ENCODE measurements at regions not wholly inside any gene's neighbourhood (a gene's known extent, or its start where the extent isn't known, plus 50 kb on each side); places are given as distances from the start of the nearest gene placed in this dataset.
"Not testable (repeated sequence)": the region's sequence is repeated elsewhere in the genome, so short reads cannot be mapped to it uniquely, and the experiment has no call there.

- Histone ChIP-seq H3K4me3 (ENCODE audit: insufficient read depth, low read depth, low read length) (no peak overlapping the region), H3K79me2 (ENCODE audit: insufficient read depth, low read length) (no peaks in the 10 kb centered on the region), H3K9me3 (ENCODE audit: insufficient read depth, low read depth, low read length) (no peaks in the 10 kb centered on the region), H4K20me1 (ENCODE audit: insufficient read depth, low read length) (no peaks in the 10 kb centered on the region), H3K4me1 (ENCODE audit: insufficient read depth, low read length) (peaks cover 7% of the 10 kb centered on the region), H3K27me3 (ENCODE audit: insufficient read depth, low read length) (peaks cover 6% of the 10 kb centered on the region), H3K4me2 (ENCODE audit: low read length) (no peak overlapping the region), H3K9ac (ENCODE audit: low read length) (no peak overlapping the region), H2AFZ (ENCODE audit: low read depth, low read length) (no peak overlapping the region), H3K36me3 (ENCODE audit: insufficient read depth, low read length) (no peaks in the 10 kb centered on the region), H3K27ac (ENCODE audit: low read depth, low read length) (no peak overlapping the region)
- Mint-ChIP-seq H3K4me3 (ENCODE audit: unreplicated experiment) (no peak overlapping the region), H3K27me3 (ENCODE audit: low read depth, unreplicated experiment) (peaks cover 2% of the 10 kb centered on the region), H3K36me3 (ENCODE audit: low read depth, unreplicated experiment) (no peaks in the 10 kb centered on the region), H3K4me1 (ENCODE audit: low read depth, unreplicated experiment) (peaks cover 8% of the 10 kb centered on the region), H3K27ac (ENCODE audit: unreplicated experiment) (no peak overlapping the region), H3K9me3 (ENCODE audit: unreplicated experiment) (no peaks in the 10 kb centered on the region)
- FAIRE-seq (no peak), DNase-seq (ENCODE audit: low read depth) (no peak)
- TF ChIP-seq EZH2 (IDR thresholded peaks at IDR 0.05; ENCODE audit: insufficient read depth, low read length): no peak
Observed at GRCh38 chr11:46208803-46209202, 68.7 kb upstream of the CREB3L1 start.

- Mint-ChIP-seq H3K27me3 (ENCODE audit: low read depth, unreplicated experiment) (peaks cover 2% of the 10 kb centered on the region), H3K27ac (ENCODE audit: unreplicated experiment) (no peak overlapping the region), H3K4me3 (ENCODE audit: unreplicated experiment) (no peak overlapping the region), H3K4me1 (ENCODE audit: low read depth, unreplicated experiment) (peaks cover 8% of the 10 kb centered on the region), H3K9me3 (ENCODE audit: unreplicated experiment) (no peaks in the 10 kb centered on the region), H3K36me3 (ENCODE audit: low read depth, unreplicated experiment) (peaks cover 2% of the 10 kb centered on the region)
- Histone ChIP-seq H3K27me3 (ENCODE audit: insufficient read depth, low read length) (peaks cover 11% of the 10 kb centered on the region), H4K20me1 (ENCODE audit: insufficient read depth, low read length) (no peaks in the 10 kb centered on the region), H3K9me3 (ENCODE audit: insufficient read depth, low read depth, low read length) (no peaks in the 10 kb centered on the region), H3K4me3 (ENCODE audit: insufficient read depth, low read depth, low read length) (no peak overlapping the region), H3K79me2 (ENCODE audit: insufficient read depth, low read length) (no peaks in the 10 kb centered on the region), H3K27ac (ENCODE audit: low read depth, low read length) (no peak overlapping the region), H3K36me3 (ENCODE audit: insufficient read depth, low read length) (no peaks in the 10 kb centered on the region), H3K4me1 (ENCODE audit: insufficient read depth, low read length) (peaks cover 7% of the 10 kb centered on the region), H2AFZ (ENCODE audit: low read depth, low read length) (no peak overlapping the region), H3K9ac (ENCODE audit: low read length) (no peak overlapping the region), H3K4me2 (ENCODE audit: low read length) (no peak overlapping the region)
- TF ChIP-seq CTCF (IDR thresholded peaks at IDR 0.05; ENCODE audit: insufficient read depth, low read depth, low read length) (no peak), EZH2 (IDR thresholded peaks at IDR 0.05; ENCODE audit: insufficient read depth, low read length) (no peak)
- no peak for FAIRE-seq
- no peak for DNase-seq (ENCODE audit: low read depth)
Observed at GRCh38 chr11:46207270-46207669, 70.2 kb upstream of the CREB3L1 start.

GRCh38 chr11:46204415-46204814 is 73.0 kb upstream of the CREB3L1 start:
- not testable (repeated sequence) for DNase-seq (ENCODE audit: low read depth); H3K4me1 Mint-ChIP-seq (ENCODE audit: low read depth, unreplicated experiment); FAIRE-seq; H3K36me3 Mint-ChIP-seq (ENCODE audit: low read depth, unreplicated experiment); H3K4me3 ChIP-seq (ENCODE audit: insufficient read depth, low read depth, low read length); H3K79me2 ChIP-seq (ENCODE audit: insufficient read depth, low read length); H4K20me1 ChIP-seq (ENCODE audit: insufficient read depth, low read length); H3K9me3 ChIP-seq (ENCODE audit: insufficient read depth, low read depth, low read length); H3K9me3 Mint-ChIP-seq (ENCODE audit: unreplicated experiment); H3K36me3 ChIP-seq (ENCODE audit: insufficient read depth, low read length); H3K4me1 ChIP-seq (ENCODE audit: insufficient read depth, low read length); H3K4me3 Mint-ChIP-seq (ENCODE audit: unreplicated experiment); H2AFZ ChIP-seq (ENCODE audit: low read depth, low read length); H3K27ac Mint-ChIP-seq (ENCODE audit: unreplicated experiment); H3K4me2 ChIP-seq (ENCODE audit: low read length); H3K9ac ChIP-seq (ENCODE audit: low read length); H3K27ac ChIP-seq (ENCODE audit: low read depth, low read length)
- H3K27me3 Mint-ChIP-seq (ENCODE audit: low read depth, unreplicated experiment): peaks cover 14% of the 10 kb centered on the region
- peaks cover 11% of the 10 kb centered on the region for H3K27me3 ChIP-seq (ENCODE audit: insufficient read depth, low read length)

GRCh38 chr11:46203746-46204145 is 73.7 kb upstream of the CREB3L1 start:
- Histone ChIP-seq H3K36me3 (ENCODE audit: insufficient read depth, low read length) (no peaks in the 10 kb centered on the region), H3K9ac (ENCODE audit: low read length) (no peak overlapping the region), H4K20me1 (ENCODE audit: insufficient read depth, low read length) (no peaks in the 10 kb centered on the region), H3K4me1 (ENCODE audit: insufficient read depth, low read length) (no peaks in the 10 kb centered on the region), H3K27me3 (ENCODE audit: insufficient read depth, low read length) (peaks cover 11% of the 10 kb centered on the region), H3K4me3 (ENCODE audit: insufficient read depth, low read depth, low read length) (no peak overlapping the region), H2AFZ (ENCODE audit: low read depth, low read length) (no peak overlapping the region), H3K9me3 (ENCODE audit: insufficient read depth, low read depth, low read length) (no peaks in the 10 kb centered on the region), H3K27ac (ENCODE audit: low read depth, low read length) (no peak overlapping the region), H3K4me2 (ENCODE audit: low read length) (no peak overlapping the region), H3K79me2 (ENCODE audit: insufficient read depth, low read length) (no peaks in the 10 kb centered on the region)
- no peak for FAIRE-seq
- TF ChIP-seq CTCF (IDR thresholded peaks at IDR 0.05; ENCODE audit: insufficient read depth, low read depth, low read length) (no peak), EZH2 (IDR thresholded peaks at IDR 0.05; ENCODE audit: insufficient read depth, low read length) (no peak)
- H3K4me1 Mint-ChIP-seq (ENCODE audit: low read depth, unreplicated experiment): no peaks in the 10 kb centered on the region
- H3K36me3 Mint-ChIP-seq (ENCODE audit: low read depth, unreplicated experiment): peaks cover 2% of the 10 kb centered on the region
- no peak overlapping the region for H3K4me3 Mint-ChIP-seq (ENCODE audit: unreplicated experiment)
- no peak for DNase-seq (ENCODE audit: low read depth)
- H3K27ac Mint-ChIP-seq (ENCODE audit: unreplicated experiment): no peak overlapping the region
- no peaks in the 10 kb centered on the region for H3K9me3 Mint-ChIP-seq (ENCODE audit: unreplicated experiment)
- peaks cover 20% of the 10 kb centered on the region for H3K27me3 Mint-ChIP-seq (ENCODE audit: low read depth, unreplicated experiment)
